ENCODE measurements at regions not wholly inside any gene's neighbourhood (a gene's known extent, or its start where the extent isn't known, plus 50 kb on each side); places are given as distances from the start of the nearest gene placed in this dataset. TPM values are rescaled to one million over a fixed set of nuclear protein-coding genes. Genes with fewer than 3 reads are reported as not detected.
"Not testable (repeated sequence)": the region's sequence is repeated elsewhere in the genome, so short reads cannot be mapped to it uniquely, and the experiment has no call there.

DNA sequence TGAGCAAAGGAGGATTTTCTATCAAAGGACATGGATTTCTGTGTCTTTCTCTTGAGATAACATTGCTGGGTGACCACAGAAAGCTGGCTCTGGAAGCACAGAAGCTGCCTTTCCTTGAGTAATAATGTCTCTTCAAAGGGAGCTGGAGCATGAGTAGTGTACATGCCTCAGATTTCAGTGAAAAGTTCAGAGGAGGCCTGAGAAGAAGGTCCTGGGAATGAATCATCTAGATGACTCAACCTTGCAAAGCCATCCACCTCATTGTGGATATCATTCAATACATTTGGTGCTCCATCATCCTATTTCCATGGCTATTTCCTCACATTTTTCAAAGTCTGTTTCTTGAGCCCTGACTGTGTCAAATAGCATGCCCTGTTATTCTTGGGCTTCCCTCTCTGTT, 125.6 kb upstream of the POTEB2 start:
- not testable (repeated sequence) for H3K4me1 ChIP-seq (ENCODE audit: control insufficient read depth, insufficient read depth, low read length); H3K4me3 ChIP-seq (ENCODE audit: low read depth, low read length); H3K9me3 ChIP-seq (ENCODE audit: control insufficient read depth, insufficient read depth, low read length); H3K27me3 ChIP-seq (ENCODE audit: control insufficient read depth, insufficient read depth, low read length); H3K36me3 ChIP-seq (ENCODE audit: control insufficient read depth, insufficient read depth, low read length); DNase-seq (ENCODE audit: low read depth in 4 of 6, low spot score in 6 of 6); H3K27ac ChIP-seq (ENCODE audit: low read depth, low read length)

DNA sequence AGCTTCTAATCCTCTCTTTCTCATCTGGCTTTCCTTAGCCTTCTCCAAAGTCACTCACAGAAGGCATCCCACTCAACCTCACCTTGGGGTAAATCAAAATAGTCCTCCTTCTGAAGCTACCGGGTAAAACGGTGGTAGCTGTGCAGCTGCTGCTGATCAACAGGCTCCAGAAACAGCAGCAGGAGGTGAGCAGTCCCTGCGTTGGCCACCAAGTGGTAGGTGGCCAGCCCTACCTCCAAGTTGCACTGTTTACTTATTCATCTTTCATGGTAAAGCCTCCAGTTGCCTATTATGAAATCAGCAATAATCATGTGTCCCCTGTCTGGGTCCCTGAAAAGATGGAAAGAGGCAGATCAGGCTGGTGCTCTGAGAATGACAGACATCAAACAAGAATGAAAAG, 125.1 kb upstream of the POTEB2 start:
- H3K4me1 ChIP-seq (ENCODE audit: control insufficient read depth, insufficient read depth, low read length); H3K9me3 ChIP-seq (ENCODE audit: control insufficient read depth, insufficient read depth, low read length); DNase-seq (ENCODE audit: low read depth in 4 of 6, low spot score in 6 of 6); H3K4me3 ChIP-seq (ENCODE audit: low read depth, low read length); H3K36me3 ChIP-seq (ENCODE audit: control insufficient read depth, insufficient read depth, low read length); H3K27ac ChIP-seq (ENCODE audit: low read depth, low read length); H3K27me3 ChIP-seq (ENCODE audit: control insufficient read depth, insufficient read depth, low read length): not testable (repeated sequence)
- no CpG with 5 or more reads among the region's 3 CpGs for WGBS (ENCODE audit: insufficient coverage)

DNA sequence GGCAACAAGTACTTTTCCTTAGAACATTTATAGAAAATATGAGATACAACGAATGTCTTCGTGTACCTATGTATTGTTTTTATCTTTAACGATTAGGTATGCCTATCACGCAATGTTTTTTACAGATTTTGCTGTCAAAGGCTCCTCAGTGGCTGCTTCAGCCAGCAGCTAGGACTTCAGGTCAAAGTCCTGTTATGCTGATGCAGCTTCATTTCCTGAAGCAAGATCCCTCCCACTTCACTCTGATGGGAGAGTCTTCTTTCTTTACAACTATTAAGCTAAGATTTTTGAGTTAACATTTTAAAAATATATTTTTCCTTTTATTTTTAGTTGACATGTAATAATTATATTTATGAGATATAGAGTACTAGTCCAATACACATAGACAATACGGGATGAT, 120.7 kb upstream of the POTEB2 start:
- WGBS (ENCODE audit: insufficient coverage): no CpG with 5 or more reads among the region's 5 CpGs
- not testable (repeated sequence) for H3K36me3 ChIP-seq (ENCODE audit: control insufficient read depth, insufficient read depth, low read length); H3K4me3 ChIP-seq (ENCODE audit: low read depth, low read length); H3K4me1 ChIP-seq (ENCODE audit: control insufficient read depth, insufficient read depth, low read length); H3K9me3 ChIP-seq (ENCODE audit: control insufficient read depth, insufficient read depth, low read length); H3K27me3 ChIP-seq (ENCODE audit: control insufficient read depth, insufficient read depth, low read length); H3K27ac ChIP-seq (ENCODE audit: low read depth, low read length); DNase-seq (ENCODE audit: low read depth in 4 of 6, low spot score in 6 of 6)

DNA sequence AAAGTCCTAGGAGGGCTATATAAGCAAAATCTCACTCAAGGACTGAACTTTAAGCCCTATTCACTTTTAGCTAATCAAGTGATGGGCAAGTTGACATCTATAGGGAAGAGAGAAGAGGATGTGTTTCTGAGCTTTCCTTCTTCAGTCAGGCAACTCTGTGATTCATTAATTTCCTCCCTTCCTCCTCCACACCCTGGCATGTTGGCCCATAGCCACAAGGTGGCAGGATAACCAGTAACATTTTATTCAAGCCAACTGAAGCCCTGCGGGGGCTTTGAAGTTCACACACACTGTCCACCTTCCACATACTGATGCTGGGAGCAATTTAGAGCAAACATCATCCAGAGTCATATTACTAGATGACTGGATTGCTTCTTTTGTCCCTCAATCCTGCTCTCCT, 111.9 kb upstream of the POTEB2 start:
- WGBS (ENCODE audit: insufficient coverage): no CpG with 5 or more reads among the region's 1 CpG
- H3K27me3 ChIP-seq (ENCODE audit: control insufficient read depth, insufficient read depth, low read length): not testable (repeated sequence)

DNA sequence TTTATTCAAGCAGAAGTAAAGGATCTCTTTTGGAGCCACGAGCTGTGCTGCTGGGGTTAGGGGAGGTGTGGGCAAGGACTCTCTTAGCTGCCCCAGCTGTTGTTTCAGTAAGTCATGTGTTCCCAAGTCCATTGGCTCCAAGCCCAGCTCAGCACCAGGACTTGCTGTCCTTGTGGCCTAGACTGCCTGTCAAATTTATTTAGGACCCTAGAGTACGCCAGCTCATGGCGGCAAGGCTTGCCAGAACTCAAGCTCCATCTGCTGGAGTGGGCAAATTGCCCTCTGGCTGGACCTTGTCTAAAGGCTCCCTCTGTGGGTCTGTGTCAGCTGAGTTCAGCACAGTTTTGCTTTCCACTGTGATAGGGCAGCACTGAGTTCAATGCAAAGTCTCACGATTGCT, 106.6 kb upstream of the POTEB2 start:
- H3K36me3 ChIP-seq (ENCODE audit: control insufficient read depth, insufficient read depth, low read length); H3K4me3 ChIP-seq (ENCODE audit: low read depth, low read length); H3K9me3 ChIP-seq (ENCODE audit: control insufficient read depth, insufficient read depth, low read length); H3K27me3 ChIP-seq (ENCODE audit: control insufficient read depth, insufficient read depth, low read length); H3K4me1 ChIP-seq (ENCODE audit: control insufficient read depth, insufficient read depth, low read length); H3K27ac ChIP-seq (ENCODE audit: low read depth, low read length); DNase-seq (ENCODE audit: low read depth in 4 of 6, low spot score in 6 of 6): not testable (repeated sequence)
- WGBS (ENCODE audit: insufficient coverage): no CpG with 5 or more reads among the region's 4 CpGs

More for the DNA sequence above, 111.9 kb upstream of the POTEB2 start:
- not testable (repeated sequence) for H3K36me3 ChIP-seq (ENCODE audit: control insufficient read depth, insufficient read depth, low read length); H3K4me1 ChIP-seq (ENCODE audit: control insufficient read depth, insufficient read depth, low read length); H3K9me3 ChIP-seq (ENCODE audit: control insufficient read depth, insufficient read depth, low read length); H3K4me3 ChIP-seq (ENCODE audit: low read depth, low read length); H3K27ac ChIP-seq (ENCODE audit: low read depth, low read length); DNase-seq (ENCODE audit: low read depth in 4 of 6, low spot score in 6 of 6)

DNA sequence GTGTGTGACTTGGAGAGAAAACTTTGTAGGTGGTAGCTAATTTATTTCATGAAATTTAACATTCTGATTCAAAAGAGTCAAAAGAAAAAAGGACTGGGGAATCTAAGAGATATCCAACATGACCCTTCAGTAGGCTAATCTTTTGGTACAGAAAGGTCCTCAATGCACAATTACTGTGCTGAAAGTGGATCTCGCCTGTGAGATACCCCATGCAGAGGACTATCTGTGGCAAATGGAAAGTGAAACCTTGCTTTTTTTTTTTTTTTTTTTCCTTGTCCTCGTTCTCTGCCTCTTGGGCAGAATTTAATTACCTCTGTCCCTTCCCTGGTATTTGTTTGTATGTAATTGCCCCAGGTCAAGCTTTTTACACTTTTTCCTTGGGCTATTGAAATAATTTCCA, 93.2 kb upstream of the POTEB2 start:
- H3K27ac ChIP-seq (ENCODE audit: low read depth, low read length); H3K4me3 ChIP-seq (ENCODE audit: low read depth, low read length); H3K36me3 ChIP-seq (ENCODE audit: control insufficient read depth, insufficient read depth, low read length); H3K9me3 ChIP-seq (ENCODE audit: control insufficient read depth, insufficient read depth, low read length); H3K4me1 ChIP-seq (ENCODE audit: control insufficient read depth, insufficient read depth, low read length); DNase-seq (ENCODE audit: low read depth in 4 of 6, low spot score in 6 of 6); H3K27me3 ChIP-seq (ENCODE audit: control insufficient read depth, insufficient read depth, low read length): not testable (repeated sequence)
- WGBS (ENCODE audit: insufficient coverage): no CpG with 5 or more reads among the region's 2 CpGs

DNA sequence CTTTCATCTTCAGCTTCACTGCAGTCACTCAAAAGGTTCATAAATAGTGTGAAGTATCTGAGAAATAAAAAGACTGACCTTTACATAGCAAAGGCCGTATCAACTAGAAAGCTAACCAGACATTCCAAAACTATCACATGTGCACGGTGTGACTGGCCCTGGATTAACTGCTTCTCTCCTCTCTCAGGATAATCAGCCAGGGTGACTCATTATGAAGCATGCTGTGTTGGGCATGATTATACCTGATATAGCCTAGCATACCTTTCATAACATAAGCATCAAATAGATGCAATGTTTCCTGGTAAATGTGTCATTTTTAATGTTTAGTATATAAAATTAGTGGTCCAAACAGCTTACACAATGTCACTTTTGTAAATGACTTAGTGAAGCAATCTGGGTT, 63.2 kb upstream of the POTEB2 start:
- no CpG with 5 or more reads among the region's 2 CpGs for WGBS (ENCODE audit: insufficient coverage)
- H3K36me3 ChIP-seq (ENCODE audit: control insufficient read depth, insufficient read depth, low read length); H3K4me1 ChIP-seq (ENCODE audit: control insufficient read depth, insufficient read depth, low read length); H3K4me3 ChIP-seq (ENCODE audit: low read depth, low read length); H3K27ac ChIP-seq (ENCODE audit: low read depth, low read length); H3K27me3 ChIP-seq (ENCODE audit: control insufficient read depth, insufficient read depth, low read length); H3K9me3 ChIP-seq (ENCODE audit: control insufficient read depth, insufficient read depth, low read length); DNase-seq (ENCODE audit: low read depth in 4 of 6, low spot score in 6 of 6): not testable (repeated sequence)

Small RNAs in the stretch of these regions (small RNA-seq; reads per million reads assigned to genes)
- gene IGHD1OR15-1B (ENCODE audit: low replicate concordance) (not detected), gene IGHD2OR15-2B (ENCODE audit: low replicate concordance) (not detected), gene IGHD3OR15-3B (ENCODE audit: low replicate concordance) (not detected), gene IGHD4OR15-4B (ENCODE audit: low replicate concordance) (not detected), gene IGHD5OR15-5B (ENCODE audit: low replicate concordance) (not detected), gene MIR5701-1 (ENCODE audit: low replicate concordance) (not detected), gene RN7SL400P (ENCODE audit: low replicate concordance) (not detected)
